H1 (cell line): ENCODE measurements at regions not wholly inside any gene's neighbourhood (a gene's known extent, or its start where the extent isn't known, plus 50 kb on each side); places are given as distances from the start of the nearest gene placed in this dataset.

ENCODE experiments used
- ATF2 ChIP-seq: IDR thresholded peaks from 2 replicates; pipeline ENCODE4 v1.6.1; 2012; ENCODE audit warnings: low read length, inconsistent platforms
- BRCA1 ChIP-seq: IDR thresholded peaks from 2 replicates; pipeline ENCODE4 v1.6.1; 2012; ENCODE audit warnings: low read depth, low read length, improper control_type of control experiment
- CHD1 ChIP-seq: IDR thresholded peaks from 2 replicates; pipeline ENCODE4 v1.6.1; 2012; ENCODE audit warnings: low read depth, low read length, improper control_type of control experiment
- EGR1 ChIP-seq: IDR thresholded peaks from 2 replicates; pipeline ENCODE4 v1.6.1; 2011; ENCODE audit warnings: low read depth, low read length, borderline replicate concordance
- EZH2 ChIP-seq: fragments of 200-600 bp; sonication (generic); IDR thresholded peaks from 2 replicates; pipeline ENCODE4 v1.7.1; 2012; ENCODE audit warnings: low read depth, mild to moderate bottlenecking, moderate library complexity, low read length, inconsistent platforms; ENCODE audit not compliant: severe bottlenecking
- JUN ChIP-seq: IDR thresholded peaks from 2 replicates; pipeline ENCODE4 v1.6.1; 2011; ENCODE audit warnings: low read depth, mild to moderate bottlenecking, improper control_type of control experiment, low read length
- JUND ChIP-seq: IDR thresholded peaks from 2 replicates; pipeline ENCODE4 v1.6.1; 2011; ENCODE audit warnings: mild to moderate bottlenecking, improper control_type of control experiment, low read length
- KDM5A ChIP-seq: fragments of 200-600 bp; IDR thresholded peaks from 2 replicates; pipeline ENCODE4 v1.7.1; 2012; ENCODE audit warnings: mild to moderate bottlenecking, low read length, inconsistent platforms, mixed read lengths
- POLR2AphosphoS5 ChIP-seq: IDR thresholded peaks from 2 replicates; pipeline ENCODE4 v1.6.1; 2011; ENCODE audit warnings: low read depth, low read length
- RBBP5 ChIP-seq: IDR thresholded peaks from 2 replicates; pipeline ENCODE4 v1.7.1; 2012; ENCODE audit warnings: low read depth, mild to moderate bottlenecking, inconsistent platforms, low read length, moderate library complexity, borderline replicate concordance
- TCF12 ChIP-seq: IDR thresholded peaks from 2 replicates; pipeline ENCODE4 v1.6.1; 2011; ENCODE audit warnings: low read depth, mild to moderate bottlenecking, low read length

- TF ChIP-seq POLR2AphosphoS5 (no peak), ATF2 (no peak), EZH2 (no peak), JUND (no peak), RBBP5 (no peak), KDM5A (no peak), EGR1 (no peak), TCF12 (no peak), BRCA1 (no peak), CHD1 (no peak), JUN (no peak)
Measured at GRCh38 chr6:14910692-14911547, 334.9 kb upstream of the JARID2 start (continued).
